ENCODE measurements at regions not wholly inside any gene's neighbourhood (a gene's known extent, or its start where the extent isn't known, plus 50 kb on each side); places are given as distances from the start of the nearest gene placed in this dataset.
A peak's percentile ranks its signal among the peaks of the same experiment; 100 is the strongest.

GRCh38 chr21:26282058-26282457 lies 111.5 kb upstream of the APP start:
- ATAC-seq: no peak
- no peak for TF ChIP-seq TOX (CRISPR knock-in tag; IDR thresholded peaks at IDR 0.05; ENCODE audit: borderline replicate concordance)

DNA sequence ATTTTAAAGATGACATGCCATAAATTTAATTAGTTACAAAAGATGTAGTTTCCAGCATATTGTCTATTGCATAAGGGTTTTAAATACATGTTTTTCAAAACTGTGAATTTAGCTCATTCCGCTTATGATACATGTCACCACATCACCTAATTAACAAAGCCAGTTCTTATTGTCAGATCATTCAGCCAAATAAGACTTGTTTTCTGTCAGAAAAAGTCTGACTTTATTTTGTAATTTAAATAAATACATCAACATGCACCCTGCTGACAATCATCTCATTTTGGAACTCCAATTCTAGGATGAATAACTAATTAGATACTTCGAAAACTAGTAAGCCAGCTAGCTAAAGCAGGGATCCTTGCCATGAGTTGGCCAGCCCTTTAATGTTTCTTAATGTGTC lies 110.9 kb upstream of the APP start:
- ATAC-seq: no peak
- no peak for TF ChIP-seq ZC3H10 (CRISPR knock-in tag; IDR thresholded peaks at IDR 0.05)
- TF ChIP-seq SNAI2 (CRISPR knock-in tag; IDR thresholded peaks at IDR 0.05): no peak
- TF ChIP-seq RARB (CRISPR knock-in tag; IDR thresholded peaks at IDR 0.05): no peak
- TF ChIP-seq, protein P1, sequence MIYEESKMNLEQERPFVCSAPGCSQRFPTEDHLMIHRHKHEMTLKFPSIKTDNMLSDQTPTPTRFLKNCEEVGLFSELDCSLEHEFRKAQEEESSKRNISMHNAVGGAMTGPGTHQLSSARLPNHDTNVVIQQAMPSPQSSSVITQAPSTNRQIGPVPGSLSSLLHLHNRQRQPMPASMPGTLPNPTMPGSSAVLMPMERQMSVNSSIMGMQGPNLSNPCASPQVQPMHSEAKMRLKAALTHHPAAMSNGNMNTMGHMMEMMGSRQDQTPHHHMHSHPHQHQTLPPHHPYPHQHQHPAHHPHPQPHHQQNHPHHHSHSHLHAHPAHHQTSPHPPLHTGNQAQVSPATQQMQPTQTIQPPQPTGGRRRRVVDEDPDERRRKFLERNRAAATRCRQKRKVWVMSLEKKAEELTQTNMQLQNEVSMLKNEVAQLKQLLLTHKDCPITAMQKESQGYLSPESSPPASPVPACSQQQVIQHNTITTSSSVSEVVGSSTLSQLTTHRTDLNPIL (CRISPR knock-in tag; IDR thresholded peaks at IDR 0.05; ENCODE audit: low read depth): no peak
- TF ChIP-seq GLIS3 (CRISPR knock-in tag; IDR thresholded peaks at IDR 0.05): no peak
- TF ChIP-seq TCF4 (CRISPR knock-in tag; IDR thresholded peaks at IDR 0.05; ENCODE audit: borderline replicate concordance): no peak
- no peak for TF ChIP-seq BACH2 (CRISPR knock-in tag; IDR thresholded peaks at IDR 0.05; ENCODE audit: borderline replicate concordance)
- no peak for TF ChIP-seq OSR1 (CRISPR knock-in tag; IDR thresholded peaks at IDR 0.05)
- no peak for TF ChIP-seq ESRRG (CRISPR knock-in tag; IDR thresholded peaks at IDR 0.05)
- TF ChIP-seq ARNTL (CRISPR knock-in tag; IDR thresholded peaks at IDR 0.05; ENCODE audit: borderline replicate concordance, low read depth): no peak
- no peak for TF ChIP-seq POU6F1 (CRISPR knock-in tag; IDR thresholded peaks at IDR 0.05; ENCODE audit: borderline replicate concordance, low read depth)

- peak; percentile 40; the same call in 1 of the 3 replicates for ATAC-seq
- TF ChIP-seq ZNF8 (CRISPR knock-in tag; IDR thresholded peaks at IDR 0.05) (no peak), ESRRG (CRISPR knock-in tag; IDR thresholded peaks at IDR 0.05) (no peak), TCF4 (CRISPR knock-in tag; IDR thresholded peaks at IDR 0.05; ENCODE audit: borderline replicate concordance) (peak; percentile 92), GLIS3 (CRISPR knock-in tag; IDR thresholded peaks at IDR 0.05) (no peak), ZNF565 (CRISPR knock-in tag; conservative IDR thresholded peaks at IDR 0.05; ENCODE audit: low read depth) (no peak), ISL1 (CRISPR knock-in tag; IDR thresholded peaks at IDR 0.05) (no peak), ZFP30 (CRISPR knock-in tag; IDR thresholded peaks at IDR 0.05) (no peak), TSHZ2 (CRISPR knock-in tag; IDR thresholded peaks at IDR 0.05) (peak; percentile 69; the same call in 1 of the 2 replicates), CSDC2 (CRISPR knock-in tag; IDR thresholded peaks at IDR 0.05) (no peak), ZC3H10 (CRISPR knock-in tag; IDR thresholded peaks at IDR 0.05) (no peak)
Observed at GRCh38 chr21:26280775-26281174, 110.2 kb upstream of the APP start.

DNA sequence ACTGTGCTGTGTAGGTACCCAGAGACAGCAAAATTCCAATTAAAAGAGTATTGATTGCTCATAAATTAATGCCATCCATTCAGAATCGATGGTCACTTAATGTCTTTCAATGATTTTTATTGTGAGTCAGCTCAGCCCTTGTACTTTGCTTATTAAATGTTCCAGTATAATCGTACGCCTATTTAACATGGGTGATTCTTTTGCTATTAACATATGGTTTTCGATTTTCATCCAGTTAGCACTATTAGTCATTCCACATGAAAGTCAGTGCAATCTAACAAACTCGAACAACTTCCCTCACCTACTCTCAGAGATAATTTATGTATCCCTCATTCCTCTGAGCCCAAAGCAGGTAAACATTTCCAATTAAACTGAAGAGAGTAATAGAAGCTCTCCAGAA lies 109.6 kb upstream of the APP start:
- no peak for ATAC-seq
- TF ChIP-seq SNAI2 (CRISPR knock-in tag; IDR thresholded peaks at IDR 0.05): no peak
- TF ChIP-seq ZNF70 (CRISPR knock-in tag; IDR thresholded peaks at IDR 0.05): no peak

- TF ChIP-seq ZC3H10 (CRISPR knock-in tag; IDR thresholded peaks at IDR 0.05) (no peak), ZNF565 (CRISPR knock-in tag; conservative IDR thresholded peaks at IDR 0.05; ENCODE audit: low read depth) (no peak), ZFP3 (CRISPR knock-in tag; IDR thresholded peaks at IDR 0.05) (no peak), OSR1 (CRISPR knock-in tag; IDR thresholded peaks at IDR 0.05) (no peak), ARNTL (CRISPR knock-in tag; IDR thresholded peaks at IDR 0.05; ENCODE audit: borderline replicate concordance, low read depth) (no peak), CSDC2 (CRISPR knock-in tag; IDR thresholded peaks at IDR 0.05) (no peak), POU6F1 (CRISPR knock-in tag; IDR thresholded peaks at IDR 0.05; ENCODE audit: borderline replicate concordance, low read depth) (no peak), ISL1 (CRISPR knock-in tag; IDR thresholded peaks at IDR 0.05) (no peak), CSRNP3 (CRISPR knock-in tag; IDR thresholded peaks at IDR 0.05) (no peak), ZFP30 (CRISPR knock-in tag; IDR thresholded peaks at IDR 0.05) (no peak), TCF4 (CRISPR knock-in tag; IDR thresholded peaks at IDR 0.05; ENCODE audit: borderline replicate concordance) (no peak), GLIS3 (CRISPR knock-in tag; IDR thresholded peaks at IDR 0.05) (no peak)
- TF ChIP-seq, protein P2, sequence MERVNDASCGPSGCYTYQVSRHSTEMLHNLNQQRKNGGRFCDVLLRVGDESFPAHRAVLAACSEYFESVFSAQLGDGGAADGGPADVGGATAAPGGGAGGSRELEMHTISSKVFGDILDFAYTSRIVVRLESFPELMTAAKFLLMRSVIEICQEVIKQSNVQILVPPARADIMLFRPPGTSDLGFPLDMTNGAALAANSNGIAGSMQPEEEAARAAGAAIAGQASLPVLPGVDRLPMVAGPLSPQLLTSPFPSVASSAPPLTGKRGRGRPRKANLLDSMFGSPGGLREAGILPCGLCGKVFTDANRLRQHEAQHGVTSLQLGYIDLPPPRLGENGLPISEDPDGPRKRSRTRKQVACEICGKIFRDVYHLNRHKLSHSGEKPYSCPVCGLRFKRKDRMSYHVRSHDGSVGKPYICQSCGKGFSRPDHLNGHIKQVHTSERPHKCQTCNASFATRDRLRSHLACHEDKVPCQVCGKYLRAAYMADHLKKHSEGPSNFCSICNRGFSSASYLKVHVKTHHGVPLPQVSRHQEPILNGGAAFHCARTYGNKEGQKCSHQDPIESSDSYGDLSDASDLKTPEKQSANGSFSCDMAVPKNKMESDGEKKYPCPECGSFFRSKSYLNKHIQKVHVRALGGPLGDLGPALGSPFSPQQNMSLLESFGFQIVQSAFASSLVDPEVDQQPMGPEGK (CRISPR knock-in tag; IDR thresholded peaks at IDR 0.05; ENCODE audit: borderline replicate concordance): no peak
- no peak for ATAC-seq
Observed at GRCh38 chr21:26275801-26276200, 105.2 kb upstream of the APP start.
